HG03521 (cell line): ENCODE measurements at regions not wholly inside any gene's neighbourhood (a gene's known extent, or its start where the extent isn't known, plus 50 kb on each side); places are given as distances from the start of the nearest gene placed in this dataset.
"Not testable (repeated sequence)": the region's sequence is repeated elsewhere in the genome, so short reads cannot be mapped to it uniquely, and the experiment has no call there.

Source experiments
- ATAC-seq: cut with Tn5 transposase; IDR thresholded peaks from one replicate; pipeline ENCODE4 v1.9.1; 2021; ENCODE audit warnings: mild to moderate bottlenecking, moderate library complexity; ENCODE audit not compliant: unreplicated experiment

- ATAC-seq, result no peak
Measured at GRCh38 chr3:95319921-95320494, 1257.1 kb downstream of the NSUN3 start.

- ATAC-seq, result no peak
Measured at GRCh38 chr3:95327478-95327877, 1264.6 kb downstream of the NSUN3 start.

DNA sequence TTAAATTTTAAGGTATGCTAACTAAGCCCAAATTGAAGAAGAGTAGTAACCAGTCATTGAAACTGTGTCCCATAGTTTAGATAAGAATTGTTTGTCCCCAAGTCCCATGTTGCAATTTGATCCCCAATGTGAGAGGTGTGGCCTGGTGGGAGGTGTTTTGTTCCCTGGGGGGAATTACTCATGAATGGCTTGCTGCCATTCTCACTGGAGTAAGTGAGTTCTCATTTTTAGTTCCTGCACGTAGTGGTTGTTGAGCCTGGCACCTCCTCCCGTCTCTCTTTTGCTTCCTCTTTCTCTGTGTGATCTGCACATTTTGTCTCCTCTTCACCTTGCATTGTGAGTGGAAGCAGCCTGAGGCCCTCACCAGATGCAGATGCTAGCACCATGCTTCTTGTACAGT is 1271.0 kb downstream of the NSUN3 start:
- no peak for ATAC-seq

DNA sequence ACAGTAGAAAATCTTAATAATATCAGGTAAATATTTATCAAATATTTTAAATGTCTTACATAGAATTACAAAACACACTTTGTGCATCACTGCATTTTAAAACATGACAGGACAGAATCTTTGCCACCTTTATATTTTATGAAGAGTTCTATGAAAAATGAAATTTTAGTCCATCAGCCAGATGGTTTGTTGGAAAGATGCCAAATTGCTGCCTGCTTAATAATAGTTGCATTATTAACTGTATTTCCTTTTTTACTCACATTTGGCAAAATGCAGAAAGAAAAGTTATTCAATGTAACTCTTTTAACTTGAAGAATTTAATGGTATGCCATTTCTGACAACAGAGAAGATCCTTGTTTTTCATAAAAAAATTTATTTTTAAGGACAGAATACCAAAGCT is 1271.6 kb downstream of the NSUN3 start:
- ATAC-seq, result no peak

DNA sequence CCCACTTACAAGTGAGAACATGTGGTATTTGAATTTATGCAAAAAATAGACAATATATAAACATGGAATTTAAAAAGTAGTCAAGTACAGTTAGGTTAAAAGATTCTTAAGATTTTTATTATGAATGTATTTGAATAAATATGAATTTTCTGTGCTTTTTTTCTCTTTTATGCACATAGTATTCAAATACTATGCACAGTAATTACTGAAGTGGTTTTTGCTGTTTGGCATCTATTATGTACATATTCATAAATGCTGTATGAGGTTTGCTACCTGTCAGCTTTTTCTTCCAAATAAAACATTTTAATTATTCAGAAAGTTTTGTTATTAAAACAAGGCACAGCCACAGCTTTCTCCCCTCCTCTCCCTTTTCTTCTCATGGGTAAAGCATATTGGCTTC is 1272.7 kb downstream of the NSUN3 start:
- ATAC-seq, result no peak

GRCh38 chr3:95338446-95338845 is 1275.6 kb downstream of the NSUN3 start:
- no peak for ATAC-seq

GRCh38 chr3:95341314-95341713 is 1278.5 kb downstream of the NSUN3 start:
- no peak for ATAC-seq

GRCh38 chr3:95343228-95343627 is 1280.4 kb downstream of the NSUN3 start:
- ATAC-seq, result no peak

- ATAC-seq, result no peak
Measured at GRCh38 chr3:95343767-95344166, 1280.9 kb downstream of the NSUN3 start.

- ATAC-seq, result not testable (repeated sequence)
Measured at GRCh38 chr3:95347936-95348335, 1285.1 kb downstream of the NSUN3 start.

GRCh38 chr3:95348879-95349278 is 1286.0 kb downstream of the NSUN3 start:
- ATAC-seq, result no peak

DNA sequence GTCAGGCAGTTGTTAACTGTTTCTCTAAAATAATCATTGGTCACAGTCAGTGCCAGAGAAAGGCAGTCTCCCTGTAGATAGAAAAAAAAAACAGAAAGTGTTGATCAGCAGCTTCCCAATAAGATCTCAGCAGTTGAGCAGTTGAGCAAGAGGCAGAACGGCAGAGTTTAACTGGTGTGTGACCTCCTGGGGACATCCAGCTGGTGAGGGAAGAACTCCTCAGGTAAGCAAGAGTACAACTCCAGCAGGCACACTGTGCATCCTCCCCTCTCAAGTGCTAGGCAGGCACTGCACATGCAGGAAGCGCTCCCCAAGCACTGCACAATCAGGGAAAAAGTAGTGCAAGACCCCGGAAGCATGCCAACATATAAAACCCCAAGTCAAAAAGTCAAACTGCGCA is 1287.2 kb downstream of the NSUN3 start:
- no peak for ATAC-seq

DNA sequence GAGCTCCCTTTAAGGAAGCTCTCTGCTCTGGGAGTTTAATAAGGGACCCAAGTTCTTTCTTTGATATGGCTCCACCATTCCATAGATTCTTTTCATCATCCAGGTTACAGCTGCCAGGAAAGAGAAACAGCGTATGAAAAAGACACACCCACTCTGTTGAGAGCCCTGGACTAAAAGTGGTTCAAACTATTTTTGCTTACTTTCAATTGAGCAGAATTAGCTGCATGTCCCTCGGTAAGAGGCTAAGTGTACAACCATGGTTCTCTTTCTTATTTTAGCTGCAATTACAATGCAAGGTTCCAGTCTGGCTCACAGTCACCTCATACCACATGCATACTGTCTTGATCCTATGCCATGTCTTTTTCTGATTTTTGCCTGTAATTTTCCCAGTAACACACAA is 1288.3 kb downstream of the NSUN3 start:
- no peak for ATAC-seq

DNA sequence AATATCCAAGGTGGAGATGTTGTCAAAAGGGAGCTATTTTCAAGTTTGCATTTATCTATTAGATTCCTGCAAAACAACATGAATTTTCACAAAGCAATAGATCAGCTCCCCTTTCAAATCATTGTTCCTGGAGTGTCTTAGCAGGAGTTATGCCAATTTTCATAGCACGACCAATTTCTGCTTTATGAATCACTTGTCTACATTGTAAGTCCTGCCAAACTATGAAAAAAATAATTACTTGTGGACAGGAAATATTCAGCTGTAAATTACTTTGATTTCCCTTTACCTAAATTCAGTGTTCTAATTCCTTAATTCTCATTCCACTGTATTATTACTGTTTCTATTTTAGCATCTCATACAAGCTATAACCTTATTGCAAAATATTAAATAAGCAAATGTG is 1289.6 kb downstream of the NSUN3 start:
- no peak for ATAC-seq

- ATAC-seq, result no peak
Measured at GRCh38 chr3:95354489-95354888, 1291.6 kb downstream of the NSUN3 start.

DNA sequence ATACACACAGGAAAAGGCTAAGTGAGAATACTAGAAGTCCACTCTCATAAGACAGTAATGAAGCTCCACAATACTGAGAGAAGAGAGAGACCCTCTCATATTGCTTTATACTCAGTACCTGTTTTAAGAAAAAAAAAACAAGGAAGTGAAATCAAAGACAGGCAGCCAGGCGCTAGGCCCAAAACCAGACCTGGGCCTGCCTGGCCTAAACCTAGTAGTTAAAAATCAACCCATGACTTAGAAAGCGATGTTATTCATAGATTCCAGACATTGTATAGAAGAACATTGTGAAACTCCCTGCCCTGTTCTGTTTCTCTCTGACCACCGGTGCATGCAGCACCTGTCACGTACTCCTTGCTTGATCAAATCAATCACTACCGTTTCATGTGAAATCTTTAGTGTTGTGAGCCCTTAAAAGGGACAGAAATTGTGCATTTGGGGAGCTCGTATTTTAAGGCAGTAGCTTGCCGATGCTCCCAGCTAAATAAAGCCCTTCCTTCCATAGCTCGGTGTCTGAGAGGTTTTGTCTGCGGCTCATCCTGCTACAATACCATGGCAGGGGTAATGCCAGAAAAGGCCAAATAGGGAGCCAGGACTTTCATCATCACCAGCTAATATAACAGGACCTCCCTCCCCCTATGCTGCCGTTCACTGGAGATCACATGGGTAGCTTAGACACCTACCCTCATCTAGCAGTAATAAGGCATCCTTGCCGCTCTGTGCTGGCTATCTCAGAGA is 1294.1 kb downstream of the NSUN3 start:
- ATAC-seq, result no peak

DNA sequence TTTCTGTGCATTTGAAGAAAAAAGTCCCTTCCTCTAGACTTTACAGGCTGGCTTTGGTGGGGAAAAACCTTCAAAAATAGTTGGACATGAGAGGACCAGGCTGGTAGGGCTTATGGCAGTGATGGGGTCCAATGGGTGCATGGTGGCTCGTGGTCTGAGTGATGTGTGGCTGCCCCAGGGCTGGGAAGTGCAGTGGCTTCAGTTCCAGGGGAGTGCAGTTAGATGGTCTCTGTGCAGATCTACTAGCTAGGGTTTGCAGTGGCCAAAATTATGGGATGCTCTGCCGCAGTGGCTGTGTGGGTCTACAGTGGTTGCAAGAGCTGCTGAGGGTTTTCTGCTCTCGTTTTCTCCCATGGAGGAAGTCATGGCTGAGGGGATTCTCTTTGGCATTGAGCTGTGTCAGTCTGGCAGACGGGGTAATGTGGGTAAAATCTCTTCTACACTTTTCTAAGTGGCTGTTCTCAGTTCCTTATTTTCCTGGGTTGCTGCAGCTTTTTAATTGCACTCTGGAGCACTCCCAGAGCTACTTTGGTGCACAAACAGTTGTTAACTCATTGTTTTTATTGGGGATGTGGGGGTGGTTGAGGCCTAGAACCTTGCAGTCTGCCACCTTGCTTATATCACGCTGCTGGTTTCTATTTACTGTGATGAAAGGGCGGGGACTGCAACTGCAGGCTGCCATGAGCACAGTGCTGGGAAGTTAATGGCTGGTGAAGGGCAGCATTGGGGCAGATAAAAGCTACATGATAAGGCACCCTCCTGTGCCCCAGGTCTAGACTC is 1324.6 kb downstream of the NSUN3 start:
- ATAC-seq, result no peak

DNA sequence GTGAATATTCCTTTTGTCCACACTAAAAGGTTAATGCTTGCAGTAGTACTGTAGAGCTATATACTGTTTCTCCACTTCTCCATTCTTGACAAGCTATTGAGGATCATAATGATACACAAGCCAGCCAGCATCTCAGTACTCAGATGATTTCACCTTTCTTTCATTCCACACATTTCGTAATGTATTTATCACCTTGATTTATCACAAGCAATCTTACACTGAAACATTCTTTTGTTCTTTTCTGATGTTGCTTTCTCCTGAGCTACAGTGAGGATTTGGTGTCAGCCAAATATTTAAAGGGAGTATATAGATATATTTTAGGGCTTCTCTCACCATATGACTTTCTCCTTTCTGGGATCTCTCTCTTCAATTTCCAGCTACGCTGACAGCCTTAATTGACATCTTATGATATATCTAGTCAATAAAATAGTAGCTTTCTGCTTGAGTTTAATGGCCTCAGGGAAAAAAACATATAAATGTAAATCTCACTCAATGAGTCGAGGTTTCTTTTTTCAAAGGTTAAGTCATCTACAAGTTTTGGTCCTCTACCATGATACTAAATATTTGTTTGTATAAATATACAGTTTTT is 1327.0 kb downstream of the NSUN3 start:
- ATAC-seq, result no peak

DNA sequence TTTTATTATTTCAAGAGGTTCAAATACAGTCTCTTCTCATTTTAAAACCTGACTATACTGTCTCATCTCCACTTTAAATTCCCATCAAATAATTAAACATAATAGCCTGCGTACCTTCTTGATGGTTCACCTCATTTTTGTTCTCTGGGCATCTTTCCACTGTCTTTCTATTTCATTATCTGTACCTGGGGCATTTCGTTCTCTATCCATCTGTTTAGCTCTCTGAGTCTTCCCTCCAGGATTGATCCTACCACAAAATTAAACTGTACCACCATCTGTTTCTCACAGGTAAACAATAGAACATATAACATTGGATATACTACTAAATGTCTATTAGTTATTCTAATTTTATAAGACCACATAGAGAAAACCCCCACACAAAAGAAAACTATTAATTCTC is 1331.4 kb downstream of the NSUN3 start:
- no peak for ATAC-seq

DNA sequence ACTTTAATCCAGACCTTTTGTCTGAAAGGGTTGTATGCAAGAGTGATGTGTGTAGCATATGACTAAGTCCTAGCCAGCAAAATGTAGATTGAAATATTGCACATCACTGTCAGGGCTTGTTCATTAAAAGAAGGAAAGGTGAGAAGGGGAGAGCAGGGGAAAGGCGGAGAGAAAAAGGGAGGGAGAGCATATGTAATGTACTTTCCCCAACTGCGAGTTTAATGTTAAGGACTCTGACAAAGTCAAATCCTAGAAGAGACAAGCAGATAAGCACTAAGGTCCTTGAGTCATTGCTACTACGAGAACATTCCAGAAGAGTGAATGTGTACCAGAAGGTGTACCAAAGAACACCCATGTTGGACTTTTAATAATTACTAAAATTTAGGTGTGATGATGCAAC is 1336.7 kb downstream of the NSUN3 start:
- no peak for ATAC-seq

DNA sequence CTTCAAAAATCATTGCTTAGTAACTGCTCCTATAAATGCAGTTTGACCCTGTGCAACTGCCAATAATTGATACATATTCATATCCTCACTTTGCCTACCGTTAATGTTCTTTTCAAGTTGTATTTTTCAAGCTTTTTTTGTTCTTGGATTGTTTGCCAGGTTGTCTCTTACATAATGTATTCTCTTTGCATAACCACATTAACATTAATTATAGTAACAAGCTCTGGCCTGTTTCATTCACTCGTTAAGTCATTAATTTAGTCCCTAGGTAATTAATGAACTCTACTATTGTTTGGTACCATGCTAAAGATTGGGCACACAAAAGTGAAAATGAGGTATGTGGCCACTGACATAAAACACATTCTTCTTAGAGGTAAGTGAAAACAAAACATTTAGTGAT is 1338.8 kb downstream of the NSUN3 start:
- no peak for ATAC-seq
